ENCODE measurements at regions not wholly inside any gene's neighbourhood (a gene's known extent, or its start where the extent isn't known, plus 50 kb on each side); places are given as distances from the start of the nearest gene placed in this dataset.

GRCh38 chr5:158174026-158174425 is 315.1 kb upstream of the CLINT1 start:
- DNase-seq = no peak
- H3K4me1 ChIP-seq = no peaks in the 10 kb centered on the region
- no peak overlapping the region for H3K27ac ChIP-seq
- no peaks in the 10 kb centered on the region for H3K9me3 ChIP-seq
- H3K27me3 ChIP-seq = no peaks in the 10 kb centered on the region
- TF ChIP-seq CTCF (IDR thresholded peaks at IDR 0.05 in 4 of 5, conservative IDR thresholded peaks at IDR 0.05 in 1 of 5) (no peak), POLR2A (IDR thresholded peaks at IDR 0.05) (no peak)
- ATAC-seq = no peak
- intact Hi-C loops (cut with DNase I; ENCODE audit: low total_unique reads) (loop anchor here (2.0 kb wide), 1 partner anchor 933 kb away; no protein-coding TSS in a partner anchor), in situ Hi-C loops (cut with MboI; ENCODE audit: low sequenced_read_pairs in 4 of 4) (loop anchor here (5.0 to 10.0 kb wide), 3 partner anchors 521 to 948 kb away; no protein-coding TSS in a partner anchor)
- no peak overlapping the region for H3K4me3 ChIP-seq
- no peaks in the 10 kb centered on the region for H3K36me3 ChIP-seq

- Histone ChIP-seq H3K27me3 (no peaks in the 10 kb centered on the region), H3K4me3 (no peak overlapping the region), H3K27ac (no peak overlapping the region), H3K36me3 (no peaks in the 10 kb centered on the region), H3K4me1 (no peaks in the 10 kb centered on the region), H3K9me3 (no peaks in the 10 kb centered on the region)
- DNase-seq (no peak), ATAC-seq (no peak)
- no peak for TF ChIP-seq CTCF (IDR thresholded peaks at IDR 0.05 in 4 of 5, conservative IDR thresholded peaks at IDR 0.05 in 1 of 5)
- no peak for TF ChIP-seq POLR2A (IDR thresholded peaks at IDR 0.05)
- in situ Hi-C loops (cut with MboI; ENCODE audit: low sequenced_read_pairs in 4 of 4) (loop anchor here (5.0 to 10.0 kb wide), 3 partner anchors 523 to 950 kb away; no protein-coding TSS in a partner anchor), intact Hi-C loops (cut with DNase I; ENCODE audit: low total_unique reads) (no loop called here)
Measured at GRCh38 chr5:158172005-158172404, 313.1 kb upstream of the CLINT1 start.

GRCh38 chr5:158170534-158170933 is 311.6 kb upstream of the CLINT1 start:
- intact Hi-C loops (cut with DNase I; ENCODE audit: low total_unique reads) (no loop called here), in situ Hi-C loops (cut with MboI; ENCODE audit: low sequenced_read_pairs in 4 of 4) (loop anchor here (5.0 to 10.0 kb wide), 3 partner anchors 524 to 952 kb away; no protein-coding TSS in a partner anchor)
- Histone ChIP-seq H3K4me3 (no peak overlapping the region), H3K27ac (no peak overlapping the region), H3K36me3 (no peaks in the 10 kb centered on the region), H3K4me1 (no peaks in the 10 kb centered on the region), H3K9me3 (no peaks in the 10 kb centered on the region), H3K27me3 (no peaks in the 10 kb centered on the region)
- DNase-seq (no peak), ATAC-seq (no peak)
- TF ChIP-seq CTCF (IDR thresholded peaks at IDR 0.05 in 4 of 5, conservative IDR thresholded peaks at IDR 0.05 in 1 of 5) (no peak), POLR2A (IDR thresholded peaks at IDR 0.05) (no peak)

GRCh38 chr5:158170060-158170459 is 311.1 kb upstream of the CLINT1 start:
- DNase-seq (no peak), ATAC-seq (no peak)
- Histone ChIP-seq H3K36me3 (no peaks in the 10 kb centered on the region), H3K27ac (no peak overlapping the region), H3K27me3 (no peaks in the 10 kb centered on the region), H3K9me3 (no peaks in the 10 kb centered on the region), H3K4me3 (no peak overlapping the region), H3K4me1 (no peaks in the 10 kb centered on the region)
- intact Hi-C loops (cut with DNase I; ENCODE audit: low total_unique reads) (no loop called here), in situ Hi-C loops (cut with MboI; ENCODE audit: low sequenced_read_pairs in 4 of 4) (loop anchor here (5.0 to 10.0 kb wide), 3 partner anchors 525 to 952 kb away; no protein-coding TSS in a partner anchor)
- TF ChIP-seq POLR2A (IDR thresholded peaks at IDR 0.05) = no peak
- TF ChIP-seq CTCF (IDR thresholded peaks at IDR 0.05 in 4 of 5, conservative IDR thresholded peaks at IDR 0.05 in 1 of 5) = no peak

- intact Hi-C loops (cut with DNase I; ENCODE audit: low total_unique reads) (no loop called here), in situ Hi-C loops (cut with MboI; ENCODE audit: low sequenced_read_pairs in 4 of 4) (no loop called here)
Measured at GRCh38 chr5:158166424-158166823, 307.5 kb upstream of the CLINT1 start.

More at GRCh38 chr5:158166424-158166823, 307.5 kb upstream of the CLINT1 start:
- Histone ChIP-seq H3K4me1 (no peaks in the 10 kb centered on the region), H3K4me3 (no peak overlapping the region), H3K27me3 (no peaks in the 10 kb centered on the region), H3K36me3 (no peaks in the 10 kb centered on the region), H3K9me3 (no peaks in the 10 kb centered on the region), H3K27ac (no peak overlapping the region)
- ATAC-seq = no peak
- DNase-seq = no peak
- no peak for TF ChIP-seq CTCF (IDR thresholded peaks at IDR 0.05 in 4 of 5, conservative IDR thresholded peaks at IDR 0.05 in 1 of 5)
- TF ChIP-seq POLR2A (IDR thresholded peaks at IDR 0.05) = no peak

Data from gastrocnemius medialis (tissue), 4 donors.